ENCODE measurements at regions not wholly inside any gene's neighbourhood (a gene's known extent, or its start where the extent isn't known, plus 50 kb on each side); places are given as distances from the start of the nearest gene placed in this dataset.

DNA sequence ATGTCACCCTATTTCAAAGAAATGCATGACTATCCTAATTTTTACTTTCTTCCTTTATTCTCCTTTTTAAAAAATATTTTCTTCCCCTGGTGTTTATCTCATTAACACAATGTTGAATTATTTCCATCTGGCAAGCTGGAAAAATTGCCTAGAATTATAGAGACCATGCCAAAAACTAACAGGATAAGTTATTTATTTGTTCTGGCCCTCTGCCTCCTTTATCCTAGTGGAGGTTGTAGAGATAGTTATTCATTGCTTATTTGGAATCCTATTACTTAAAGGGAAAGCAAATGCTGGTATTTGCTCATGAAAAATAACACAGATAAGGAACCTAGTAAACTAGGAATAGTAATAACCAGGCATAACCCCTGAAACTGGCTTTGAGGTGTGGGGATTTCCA, 684.9 kb upstream of the KIF2B start:
- TF ChIP-seq USF1 (IDR thresholded peaks at IDR 0.05) (no peak), RAD21 (IDR thresholded peaks at IDR 0.05; ENCODE audit: low read depth) (no peak)

DNA sequence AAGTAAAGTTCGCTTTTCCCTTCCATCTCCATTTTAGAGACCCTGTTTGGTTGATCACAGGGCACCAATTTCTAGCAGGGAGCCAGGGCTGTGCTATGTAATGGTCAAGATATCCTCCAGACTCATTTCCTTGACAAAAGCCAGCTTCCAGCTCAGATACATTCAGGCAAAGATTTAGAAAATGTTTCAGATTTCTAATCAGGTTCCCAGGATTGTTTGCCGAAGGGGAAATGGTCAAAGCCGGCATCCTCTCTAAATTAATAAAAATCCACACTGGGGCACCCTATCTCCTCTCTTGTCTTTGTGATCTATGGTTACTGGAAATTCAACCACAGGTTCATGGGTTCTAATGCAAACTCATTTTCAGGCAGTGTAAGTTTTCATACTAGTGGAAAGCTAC, 686.8 kb upstream of the KIF2B start:
- TF ChIP-seq USF1 (IDR thresholded peaks at IDR 0.05) (no peak), CREB1 (IDR thresholded peaks at IDR 0.05; ENCODE audit: low read depth) (no peak), ZBTB7A (IDR thresholded peaks at IDR 0.05; ENCODE audit: low read depth) (no peak), EP300 (IDR thresholded peaks at IDR 0.05; ENCODE audit: borderline replicate concordance) (no peak), TAF1 (IDR thresholded peaks at IDR 0.05; ENCODE audit: low read depth) (no peak), YY1 (IDR thresholded peaks at IDR 0.05; ENCODE audit: low read depth) (no peak), FOXM1 (IDR thresholded peaks at IDR 0.05; ENCODE audit: borderline replicate concordance, low read depth) (no peak), CEBPB (IDR thresholded peaks at IDR 0.05) (no peak), RAD21 (IDR thresholded peaks at IDR 0.05; ENCODE audit: low read depth) (no peak), TEAD4 (IDR thresholded peaks at IDR 0.05) (no peak), EGR1 (IDR thresholded peaks at IDR 0.05) (no peak), MAX (IDR thresholded peaks at IDR 0.05) (no peak), NFIC (IDR thresholded peaks at IDR 0.05) (no peak), TCF12 (IDR thresholded peaks at IDR 0.05; ENCODE audit: low read depth) (no peak)
- TF ChIP-seq, protein P1, sequence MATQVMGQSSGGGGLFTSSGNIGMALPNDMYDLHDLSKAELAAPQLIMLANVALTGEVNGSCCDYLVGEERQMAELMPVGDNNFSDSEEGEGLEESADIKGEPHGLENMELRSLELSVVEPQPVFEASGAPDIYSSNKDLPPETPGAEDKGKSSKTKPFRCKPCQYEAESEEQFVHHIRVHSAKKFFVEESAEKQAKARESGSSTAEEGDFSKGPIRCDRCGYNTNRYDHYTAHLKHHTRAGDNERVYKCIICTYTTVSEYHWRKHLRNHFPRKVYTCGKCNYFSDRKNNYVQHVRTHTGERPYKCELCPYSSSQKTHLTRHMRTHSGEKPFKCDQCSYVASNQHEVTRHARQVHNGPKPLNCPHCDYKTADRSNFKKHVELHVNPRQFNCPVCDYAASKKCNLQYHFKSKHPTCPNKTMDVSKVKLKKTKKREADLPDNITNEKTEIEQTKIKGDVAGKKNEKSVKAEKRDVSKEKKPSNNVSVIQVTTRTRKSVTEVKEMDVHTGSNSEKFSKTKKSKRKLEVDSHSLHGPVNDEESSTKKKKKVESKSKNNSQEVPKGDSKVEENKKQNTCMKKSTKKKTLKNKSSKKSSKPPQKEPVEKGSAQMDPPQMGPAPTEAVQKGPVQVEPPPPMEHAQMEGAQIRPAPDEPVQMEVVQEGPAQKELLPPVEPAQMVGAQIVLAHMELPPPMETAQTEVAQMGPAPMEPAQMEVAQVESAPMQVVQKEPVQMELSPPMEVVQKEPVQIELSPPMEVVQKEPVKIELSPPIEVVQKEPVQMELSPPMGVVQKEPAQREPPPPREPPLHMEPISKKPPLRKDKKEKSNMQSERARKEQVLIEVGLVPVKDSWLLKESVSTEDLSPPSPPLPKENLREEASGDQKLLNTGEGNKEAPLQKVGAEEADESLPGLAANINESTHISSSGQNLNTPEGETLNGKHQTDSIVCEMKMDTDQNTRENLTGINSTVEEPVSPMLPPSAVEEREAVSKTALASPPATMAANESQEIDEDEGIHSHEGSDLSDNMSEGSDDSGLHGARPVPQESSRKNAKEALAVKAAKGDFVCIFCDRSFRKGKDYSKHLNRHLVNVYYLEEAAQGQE (IDR thresholded peaks at IDR 0.05; ENCODE audit: low read depth): no peak

- TF ChIP-seq EGR1 (IDR thresholded peaks at IDR 0.05) (no peak), USF1 (IDR thresholded peaks at IDR 0.05) (no peak), TAF1 (IDR thresholded peaks at IDR 0.05; ENCODE audit: low read depth) (no peak), FOXM1 (IDR thresholded peaks at IDR 0.05; ENCODE audit: borderline replicate concordance, low read depth) (no peak), NFIC (IDR thresholded peaks at IDR 0.05) (no peak), TCF12 (IDR thresholded peaks at IDR 0.05; ENCODE audit: low read depth) (no peak), RAD21 (IDR thresholded peaks at IDR 0.05; ENCODE audit: low read depth) (no peak), YY1 (IDR thresholded peaks at IDR 0.05; ENCODE audit: low read depth) (no peak), CEBPB (IDR thresholded peaks at IDR 0.05) (no peak), EP300 (IDR thresholded peaks at IDR 0.05; ENCODE audit: borderline replicate concordance) (no peak), TEAD4 (IDR thresholded peaks at IDR 0.05) (no peak), MAX (IDR thresholded peaks at IDR 0.05) (no peak), ZBTB7A (IDR thresholded peaks at IDR 0.05; ENCODE audit: low read depth) (no peak), CREB1 (IDR thresholded peaks at IDR 0.05; ENCODE audit: low read depth) (no peak)
- TF ChIP-seq, protein P1 (IDR thresholded peaks at IDR 0.05; ENCODE audit: low read depth): no peak
Measured at GRCh38 chr17:53134548-53134947, 688.2 kb upstream of the KIF2B start.

GRCh38 chr17:53133876-53134275, 688.9 kb upstream of the KIF2B start:
- TF ChIP-seq, protein P1 (IDR thresholded peaks at IDR 0.05; ENCODE audit: low read depth): no peak
- TF ChIP-seq RAD21 (IDR thresholded peaks at IDR 0.05; ENCODE audit: low read depth) (no peak), EGR1 (IDR thresholded peaks at IDR 0.05) (no peak), FOXM1 (IDR thresholded peaks at IDR 0.05; ENCODE audit: borderline replicate concordance, low read depth) (no peak), TCF12 (IDR thresholded peaks at IDR 0.05; ENCODE audit: low read depth) (no peak)

Measured in Ishikawa (cell line).